H1 (cell line): ENCODE measurements at regions not wholly inside any gene's neighbourhood (a gene's known extent, or its start where the extent isn't known, plus 50 kb on each side); places are given as distances from the start of the nearest gene placed in this dataset.

ENCODE experiments used
- CTCF ChIA-PET: fragments of 300-600 bp; sonication (Branson Sonifier 250); formaldehyde crosslinking; loops from one replicate; lab custom pipeline; 2021; ENCODE audit not compliant: partially characterized antibody; lab: Charles Lee
- POLR2A ChIA-PET: fragments of 300-600 bp; sonication (Branson Sonifier 250); formaldehyde crosslinking; loops from one replicate; lab custom pipeline; 2021; ENCODE audit warnings: inconsistent platforms; ENCODE audit not compliant: partially characterized antibody; lab: Charles Lee
- DNase-seq, 2 experiments: peaks; one replicate each; pipeline versions ENCODE4 v3.0.0 to v3.0.0-alpha.2; 2010 to 2022; ENCODE audit warnings: low spot score in 2 of 2, low read depth in 1 of 2, mixed read lengths in 1 of 2
- FAIRE-seq: peaks from 2 replicates; lab custom pipeline; 2011; peaks lifted over from hg19 to GRCh38; lab: Jason Lieb, UNC
- H2AFZ ChIP-seq: 2 replicates; pipeline ENCODE4 v1.8.1; 2012; ENCODE audit warnings: low read length, inconsistent platforms
- H2AK5ac ChIP-seq: 2 replicates; pipeline ENCODE4 v1.6.1; 2013; ENCODE audit warnings: low read depth, low read length
- H2BK120ac ChIP-seq: replicated peaks from 2 replicates; pipeline ENCODE3; 2013; ENCODE audit warnings: low read depth, low read length, inconsistent platforms
- H2BK12ac ChIP-seq: 2 replicates; pipeline ENCODE4 v1.6.1; 2013; ENCODE audit warnings: low read depth, low read length
- H2BK15ac ChIP-seq: 2 replicates; pipeline ENCODE4 v1.6.1; 2013; ENCODE audit warnings: low read length
- H2BK20ac ChIP-seq: 2 replicates; pipeline ENCODE4 v1.6.1; 2013; ENCODE audit warnings: low read length
- H2BK5ac ChIP-seq: 2 replicates; pipeline ENCODE4 v1.6.1; 2013; ENCODE audit warnings: low read depth, low read length
- H3K14ac ChIP-seq: 2 replicates; pipeline ENCODE4 v1.6.1; 2013; ENCODE audit warnings: inconsistent platforms; ENCODE audit not compliant: insufficient read length
- H3K18ac ChIP-seq: 2 replicates; pipeline ENCODE4 v1.6.1; 2013; ENCODE audit warnings: low read length; ENCODE audit errors: extremely low read depth
- H3K23ac ChIP-seq: 2 replicates; pipeline ENCODE4 v1.6.1; 2013; ENCODE audit warnings: inconsistent platforms; ENCODE audit not compliant: insufficient read length
- H3K23me2 ChIP-seq: 2 replicates; pipeline ENCODE4 v1.6.1; 2013; ENCODE audit warnings: low read depth, low read length
- H3K27ac ChIP-seq: 2 replicates; pipeline ENCODE4 v1.6.1; 2011; ENCODE audit warnings: low read depth, low read length, inconsistent platforms
- H3K27me3 ChIP-seq, 4 experiments: replicated peaks in 1 of 4; 1 replicate in 1 of 4; 2 replicates in 3 of 4; pipeline versions ENCODE4 v1.6.1 to v1.8.1; 2011 to 2013; ENCODE audit warnings: low read length in 3 of 4, mild to moderate bottlenecking in 3 of 4, inconsistent platforms in 2 of 4, mixed read lengths in 2 of 4, moderate library complexity in 1 of 4; ENCODE audit not compliant: control insufficient read depth in 3 of 4, insufficient read depth in 3 of 4; ENCODE audit errors: extremely low read depth in 1 of 4
- H3K36me3 ChIP-seq, 4 experiments: 2 replicates each; pipeline versions ENCODE4 v1.6.1 to v1.8.1; 2011 to 2013; ENCODE audit warnings: mild to moderate bottlenecking in 4 of 4, low read length in 3 of 4, moderate library complexity in 2 of 4, control low read depth in 1 of 4, inconsistent platforms in 1 of 4; ENCODE audit not compliant: insufficient read depth in 4 of 4, control insufficient read depth in 2 of 4
- H3K4ac ChIP-seq: replicated peaks from 2 replicates; pipeline ENCODE3; 2013; ENCODE audit warnings: low read length, low read depth, mixed read lengths, inconsistent platforms; ENCODE audit not compliant: insufficient read length
- H3K4me1 ChIP-seq, 4 experiments: replicated peaks in 1 of 4; 1 replicate in 1 of 4; 2 replicates in 3 of 4; pipeline versions ENCODE4 v1.6.1 to v1.8.1; 2011 to 2013; ENCODE audit warnings: low read length in 3 of 4, inconsistent platforms in 2 of 4, mixed read lengths in 1 of 4; ENCODE audit not compliant: insufficient read depth in 4 of 4, control insufficient read depth in 3 of 4
- H3K4me2 ChIP-seq, 2 experiments: 2 replicates each; pipeline versions ENCODE4 v1.6.1 to v1.8.1; 2011 to 2013; ENCODE audit warnings: low read depth in 2 of 2, low read length in 2 of 2, control low read depth in 1 of 2, inconsistent platforms in 1 of 2, mild to moderate bottlenecking in 1 of 2; ENCODE audit not compliant: insufficient read depth in 1 of 2
- H3K4me3 ChIP-seq, 4 experiments: fragments of 200-600, 300-600 bp in 1 of 4; sonication (generic), shearing (Covaris generic), sonication (Bioruptor Twin) in 1 of 4; 2 replicates each; pipeline versions ENCODE4 v1.5.1 to v1.8.1; 2011 to 2016; ENCODE audit warnings: low read length in 4 of 4, low read depth in 3 of 4, control low read depth in 2 of 4, inconsistent platforms in 2 of 4, mild to moderate bottlenecking in 2 of 4, mixed read lengths in 1 of 4, moderate library complexity in 1 of 4; ENCODE audit not compliant: insufficient read depth in 2 of 4; ENCODE audit errors: extremely low read depth in 1 of 4
- H3K56ac ChIP-seq: replicated peaks from 2 replicates; pipeline ENCODE3; 2013; ENCODE audit warnings: low read depth, mild to moderate bottlenecking, mixed read lengths, low read length, inconsistent platforms; ENCODE audit not compliant: insufficient read length
- H3K79me1 ChIP-seq: 2 replicates; pipeline ENCODE4 v1.6.1; 2013; ENCODE audit warnings: low read depth, low read length, control low read depth
- H3K79me2 ChIP-seq, 2 experiments: 2 replicates each; pipeline versions ENCODE4 v1.6.1 to v1.8.1; 2012 to 2013; ENCODE audit warnings: low read length in 2 of 2, mild to moderate bottlenecking in 2 of 2, inconsistent platforms in 1 of 2; ENCODE audit not compliant: insufficient read depth in 2 of 2, control insufficient read depth in 1 of 2
- H3K9ac ChIP-seq, 4 experiments: replicated peaks in 1 of 4; 1 replicate in 1 of 4; 2 replicates in 3 of 4; pipeline versions ENCODE4 v1.6.1 to v1.8.1; 2011 to 2013; ENCODE audit warnings: low read depth in 3 of 4, low read length in 3 of 4, control low read depth in 2 of 4, mild to moderate bottlenecking in 2 of 4, moderate library complexity in 2 of 4, inconsistent platforms in 1 of 4; ENCODE audit errors: extremely low read depth in 1 of 4
- H3K9me3 ChIP-seq, 2 experiments: 2 replicates each; pipeline versions ENCODE4 v1.6.1 to v1.8.1; 2012 to 2013; ENCODE audit warnings: mild to moderate bottlenecking in 2 of 2, moderate library complexity in 2 of 2, control low read depth in 1 of 2, inconsistent platforms in 1 of 2, low read depth in 1 of 2, low read length in 1 of 2, mixed read lengths in 1 of 2; ENCODE audit not compliant: insufficient read depth in 2 of 2
- H4K20me1 ChIP-seq, 2 experiments: replicated peaks in 1 of 2; 2 replicates each; pipeline versions ENCODE3 to v1.8.1; 2011 to 2013; ENCODE audit warnings: inconsistent platforms in 2 of 2, low read length in 2 of 2, mild to moderate bottlenecking in 1 of 2; ENCODE audit not compliant: insufficient read depth in 2 of 2, control insufficient read depth in 1 of 2
- H4K5ac ChIP-seq: 2 replicates; pipeline ENCODE4 v1.6.1; 2013; ENCODE audit warnings: low read length, low read depth, mixed read lengths, inconsistent platforms; ENCODE audit not compliant: insufficient read length
- H4K8ac ChIP-seq: 2 replicates; pipeline ENCODE4 v1.8.0; 2013; ENCODE audit warnings: mild to moderate bottlenecking, moderate library complexity, low read length, inconsistent platforms; ENCODE audit not compliant: insufficient read depth; ENCODE audit errors: extremely low read depth
- H4K91ac ChIP-seq: replicated peaks from 2 replicates; pipeline ENCODE3; 2013; ENCODE audit warnings: low read length, mixed read lengths, inconsistent platforms; ENCODE audit not compliant: insufficient read length
- TF ChIP-seq, protein P1 (sequence below): IDR thresholded peaks from 2 replicates; pipeline ENCODE4 v1.6.1; 2012; ENCODE audit warnings: low read length, inconsistent platforms

DNA sequence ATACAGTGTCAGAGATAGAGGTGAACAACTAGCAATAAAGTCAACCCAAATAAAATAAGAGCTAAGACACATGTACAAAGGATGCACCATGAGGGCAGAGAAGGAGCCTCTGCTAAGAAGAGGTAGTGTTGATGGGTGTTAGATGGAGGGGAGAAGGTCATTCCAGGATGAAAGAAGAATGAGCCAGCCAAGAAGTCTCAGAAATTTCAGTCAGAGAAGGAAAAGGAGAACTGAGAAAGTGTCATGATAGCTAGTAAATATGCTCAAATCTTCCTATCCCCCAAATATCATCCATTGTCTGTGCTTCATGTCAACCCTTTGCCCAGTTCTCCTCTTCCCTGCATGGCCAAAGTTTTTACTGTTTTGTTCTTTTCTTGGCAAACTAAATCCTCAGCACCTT lies 225.2 kb upstream of the BTG1 start:
- DNase-seq, result no peak
- TF ChIP-seq, protein P1, sequence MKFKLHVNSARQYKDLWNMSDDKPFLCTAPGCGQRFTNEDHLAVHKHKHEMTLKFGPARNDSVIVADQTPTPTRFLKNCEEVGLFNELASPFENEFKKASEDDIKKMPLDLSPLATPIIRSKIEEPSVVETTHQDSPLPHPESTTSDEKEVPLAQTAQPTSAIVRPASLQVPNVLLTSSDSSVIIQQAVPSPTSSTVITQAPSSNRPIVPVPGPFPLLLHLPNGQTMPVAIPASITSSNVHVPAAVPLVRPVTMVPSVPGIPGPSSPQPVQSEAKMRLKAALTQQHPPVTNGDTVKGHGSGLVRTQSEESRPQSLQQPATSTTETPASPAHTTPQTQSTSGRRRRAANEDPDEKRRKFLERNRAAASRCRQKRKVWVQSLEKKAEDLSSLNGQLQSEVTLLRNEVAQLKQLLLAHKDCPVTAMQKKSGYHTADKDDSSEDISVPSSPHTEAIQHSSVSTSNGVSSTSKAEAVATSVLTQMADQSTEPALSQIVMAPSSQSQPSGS, result no peak
- Histone ChIP-seq H3K27ac (no peak overlapping the region), H2AFZ (no peak overlapping the region), H3K27me3 (no peaks in the 10 kb centered on the region), H3K4ac (no peak overlapping the region), H2BK20ac (no peak overlapping the region), H4K8ac (no peak overlapping the region), H2BK120ac (no peak overlapping the region), H3K4me1 (no peaks in the 10 kb centered on the region), H2BK5ac (no peak overlapping the region), H3K36me3 (no peaks in the 10 kb centered on the region), H3K14ac (no peak overlapping the region), H3K56ac (no peak overlapping the region), H3K18ac (no peak overlapping the region), H4K91ac (no peak overlapping the region), H4K20me1 (no peaks in the 10 kb centered on the region), H4K5ac (no peak overlapping the region), H3K9me3 (no peaks in the 10 kb centered on the region), H3K23me2 (peaks cover 2% of the 10 kb centered on the region; the same call in 1 of the 2 replicates), H3K4me2 (no peak overlapping the region), H2AK5ac (no peak overlapping the region), H2BK12ac (no peak overlapping the region), H2BK15ac (no peak overlapping the region), H3K9ac (no peak overlapping the region), H3K79me2 (no peaks in the 10 kb centered on the region), H3K4me3 (no peak overlapping the region), H3K23ac (no peak overlapping the region), H3K79me1 (no peaks in the 10 kb centered on the region)
- POLR2A ChIA-PET, result no interaction called here
- FAIRE-seq, result no peak
- CTCF ChIA-PET, result interaction anchor here (1.7 kb wide), 1 partner anchor 9 kb away, joined by 3 read pairs; no protein-coding TSS in a partner anchor
